ENCODE measurements at regions not wholly inside any gene's neighbourhood (a gene's known extent, or its start where the extent isn't known, plus 50 kb on each side); places are given as distances from the start of the nearest gene placed in this dataset.

DNA sequence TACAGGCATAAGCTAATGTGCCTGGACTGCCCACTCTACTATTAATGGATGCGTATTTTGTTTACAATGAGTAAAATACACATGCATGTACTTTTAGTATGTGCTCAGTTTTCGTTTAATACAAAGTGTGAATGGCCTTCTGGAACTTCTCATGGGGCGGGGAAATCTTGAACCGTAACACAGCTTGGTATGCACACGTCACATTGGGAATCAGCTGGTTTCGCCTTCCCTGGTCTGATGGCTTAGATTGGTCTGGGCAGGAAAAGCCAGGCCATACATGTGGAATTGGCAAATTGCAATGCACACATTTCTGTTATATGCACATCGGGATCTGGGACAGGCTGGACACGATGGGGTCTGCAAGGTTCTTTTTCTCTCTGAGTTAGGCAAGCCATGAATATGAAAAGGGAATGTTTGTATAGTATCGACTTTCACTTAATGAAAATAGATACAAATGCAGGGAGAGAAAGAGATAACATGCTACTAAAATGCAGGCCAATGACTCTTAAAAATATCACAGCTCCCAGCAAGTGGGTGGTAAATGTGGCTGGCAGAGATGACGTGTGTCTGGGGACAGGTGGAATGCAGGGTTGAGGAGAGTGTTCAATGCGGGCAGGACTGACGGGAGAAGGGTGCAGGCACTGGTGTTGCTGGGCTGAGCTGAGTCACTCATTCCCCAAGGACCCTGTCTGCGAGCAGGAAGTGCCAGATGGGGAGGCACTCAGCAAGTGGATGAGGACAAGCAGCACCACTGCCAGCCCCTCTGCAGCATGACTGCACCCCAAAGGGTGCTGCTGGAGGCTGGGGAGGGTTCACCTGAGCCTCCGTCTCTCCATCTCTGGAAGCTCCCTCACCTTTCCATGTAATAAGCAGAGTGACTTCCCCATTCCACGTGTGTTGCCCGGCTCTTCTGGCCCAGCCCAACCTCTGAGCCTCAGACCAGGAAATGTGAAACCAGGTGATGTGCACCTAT lies 204.0 kb upstream of the GPR12 start:
- ATAC-seq, result no peak
- peaks cover 31% of the 10 kb centered on the region for H3K27me3 Mint-ChIP-seq
- no peak overlapping the region for H3K4me3 Mint-ChIP-seq
- H3K4me1 Mint-ChIP-seq, result peaks cover 7% of the 10 kb centered on the region
- H3K9me3 Mint-ChIP-seq, result no peaks in the 10 kb centered on the region
- no peak overlapping the region for H3K27ac Mint-ChIP-seq
- H3K36me3 Mint-ChIP-seq, result no peaks in the 10 kb centered on the region

DNA sequence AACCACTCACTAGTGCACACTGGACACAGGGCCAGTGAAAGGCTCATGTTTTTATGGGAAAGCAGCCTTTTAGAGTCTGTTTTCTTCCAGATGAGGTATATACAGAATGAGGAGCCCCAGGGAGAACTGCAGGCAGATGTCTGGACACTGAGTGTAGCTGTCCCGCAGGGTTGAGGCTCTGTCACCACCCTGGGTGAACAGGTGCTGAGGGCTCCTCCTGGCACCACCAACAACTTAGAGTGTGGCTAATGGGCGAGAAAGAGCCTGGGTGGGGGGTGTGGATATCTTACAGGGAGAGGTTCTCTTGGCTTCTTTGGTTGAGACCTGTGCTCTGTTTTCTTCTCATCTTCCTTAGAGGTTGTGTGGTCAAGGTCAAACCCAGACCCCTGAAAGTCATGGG lies 202.1 kb upstream of the GPR12 start:
- Mint-ChIP-seq H3K4me1 (peaks cover 7% of the 10 kb centered on the region), H3K36me3 (no peaks in the 10 kb centered on the region), H3K27me3 (peaks cover 25% of the 10 kb centered on the region), H3K9me3 (no peaks in the 10 kb centered on the region), H3K27ac (no peak overlapping the region), H3K4me3 (no peak overlapping the region)
- ATAC-seq, result no peak

DNA sequence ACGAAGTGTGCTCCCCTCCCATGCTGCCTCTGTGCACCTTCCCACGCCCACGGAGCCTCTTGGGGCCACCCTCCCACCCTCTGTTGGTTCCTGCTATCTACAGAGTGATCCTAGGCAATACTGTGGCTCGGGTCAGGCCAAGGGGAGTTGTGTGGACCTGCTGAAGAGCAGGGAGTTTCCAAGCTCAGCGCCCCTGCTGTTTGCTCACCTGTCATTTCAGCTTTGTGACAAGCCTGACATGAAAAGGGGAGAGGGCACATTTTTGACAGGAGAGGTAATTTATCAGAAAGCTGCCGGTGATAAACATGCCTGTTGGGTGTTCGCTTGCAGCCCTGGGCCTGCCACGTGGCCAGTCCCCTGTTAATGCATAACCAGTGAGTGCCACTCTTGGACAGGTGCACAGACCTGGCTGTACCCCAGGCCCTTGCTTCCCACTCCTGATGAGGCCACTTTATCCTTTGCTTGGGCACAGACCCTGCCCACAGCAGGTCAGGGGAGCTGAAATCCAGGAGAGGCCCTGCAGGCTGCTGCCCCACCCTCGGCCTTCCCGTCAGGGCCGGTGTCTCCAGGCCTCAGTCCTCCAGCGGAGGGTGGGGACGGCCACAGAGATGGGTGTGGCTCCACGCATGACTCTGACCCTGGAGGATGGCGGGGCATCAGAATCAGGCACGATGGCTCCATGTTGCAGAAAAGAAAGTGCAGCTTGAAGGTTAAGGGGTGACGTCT lies 201.5 kb upstream of the GPR12 start:
- ATAC-seq, result no peak
- H3K27ac Mint-ChIP-seq, result no peak overlapping the region
- H3K9me3 Mint-ChIP-seq, result no peaks in the 10 kb centered on the region
- no peaks in the 10 kb centered on the region for H3K36me3 Mint-ChIP-seq
- no peak overlapping the region for H3K4me3 Mint-ChIP-seq
- peaks cover 7% of the 10 kb centered on the region for H3K4me1 Mint-ChIP-seq
- peaks cover 21% of the 10 kb centered on the region for H3K27me3 Mint-ChIP-seq

DNA sequence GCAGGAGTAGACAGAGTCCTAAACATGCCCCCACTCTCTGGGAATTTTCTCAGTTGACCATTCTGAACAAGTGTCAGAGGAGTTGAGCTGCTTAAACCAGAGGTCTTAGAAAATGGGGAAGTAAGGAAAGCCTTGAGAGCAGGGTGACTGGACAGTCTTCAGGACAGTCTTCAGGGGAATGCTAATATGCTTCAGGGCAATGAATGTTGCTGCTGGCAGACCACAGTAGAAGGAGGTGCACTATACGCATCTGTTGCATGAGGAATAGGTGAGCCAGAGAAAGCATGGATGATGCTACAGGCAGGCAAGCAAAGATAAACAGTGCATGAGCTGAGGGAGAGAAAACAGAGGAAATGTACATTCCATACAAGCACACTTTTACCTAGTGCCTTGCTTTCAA lies 196.6 kb upstream of the GPR12 start:
- H3K36me3 Mint-ChIP-seq, result no peaks in the 10 kb centered on the region
- no peaks in the 10 kb centered on the region for H3K9me3 Mint-ChIP-seq
- no peak for ATAC-seq
- no peak overlapping the region for H3K27ac Mint-ChIP-seq
- no peak overlapping the region for H3K4me3 Mint-ChIP-seq
- peaks cover 33% of the 10 kb centered on the region for H3K27me3 Mint-ChIP-seq
- no peaks in the 10 kb centered on the region for H3K4me1 Mint-ChIP-seq

DNA sequence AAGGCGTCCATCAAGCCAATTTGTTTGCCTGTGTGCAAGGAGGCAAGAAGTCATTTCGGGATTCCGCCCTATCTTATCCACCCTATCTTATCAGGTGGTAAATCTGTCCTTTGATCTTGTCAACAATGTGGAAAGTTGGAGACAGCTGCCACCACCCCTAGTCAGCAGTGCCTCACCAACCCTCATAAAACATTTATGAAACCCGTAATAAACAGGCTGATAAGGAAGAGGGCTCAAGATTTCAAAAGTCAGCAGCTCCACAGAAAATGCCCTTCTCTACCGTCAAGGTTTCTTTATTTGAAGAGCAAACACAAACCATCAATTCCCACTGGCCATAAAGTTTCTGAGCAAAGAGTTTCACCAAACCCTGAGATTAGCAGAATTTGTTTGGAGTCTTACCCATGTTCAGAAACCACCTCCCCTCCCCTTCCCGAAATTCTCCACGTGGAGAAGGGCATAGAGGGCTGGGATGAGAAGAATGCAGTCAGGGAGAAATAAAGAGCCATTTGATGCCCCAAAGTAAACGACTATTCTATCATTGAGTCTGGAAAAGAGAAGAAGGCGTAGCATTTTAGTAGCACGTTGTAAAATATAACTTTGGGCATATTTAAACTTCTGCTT lies 196.0 kb upstream of the GPR12 start:
- Mint-ChIP-seq H3K36me3 (no peaks in the 10 kb centered on the region), H3K27me3 (peaks cover 27% of the 10 kb centered on the region), H3K27ac (no peak overlapping the region), H3K4me1 (no peaks in the 10 kb centered on the region), H3K4me3 (no peak overlapping the region), H3K9me3 (no peaks in the 10 kb centered on the region)
- no peak for ATAC-seq

DNA sequence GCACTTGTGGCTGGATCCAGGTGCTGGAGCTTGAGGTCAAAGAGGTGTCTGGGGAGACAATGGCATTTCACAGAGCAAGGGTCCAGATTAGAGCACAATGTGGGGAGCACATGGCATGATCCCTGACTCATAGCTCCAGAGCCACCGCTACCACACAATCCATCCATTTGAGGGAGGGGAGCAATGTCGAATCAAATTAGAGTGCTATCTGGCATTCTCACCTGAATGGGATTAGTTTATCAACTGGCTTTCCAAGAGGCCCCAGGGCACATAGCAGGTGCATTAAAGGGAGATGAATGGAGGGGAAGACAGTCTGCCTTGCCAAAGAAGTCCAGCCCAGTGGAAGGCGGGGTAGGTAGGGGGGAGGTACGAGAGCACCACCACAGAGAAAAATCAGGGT lies 194.4 kb upstream of the GPR12 start:
- Mint-ChIP-seq H3K36me3 (no peaks in the 10 kb centered on the region), H3K4me3 (no peak overlapping the region), H3K4me1 (no peaks in the 10 kb centered on the region), H3K27me3 (peaks cover 13% of the 10 kb centered on the region), H3K9me3 (no peaks in the 10 kb centered on the region), H3K27ac (no peak overlapping the region)
- ATAC-seq, result no peak

DNA sequence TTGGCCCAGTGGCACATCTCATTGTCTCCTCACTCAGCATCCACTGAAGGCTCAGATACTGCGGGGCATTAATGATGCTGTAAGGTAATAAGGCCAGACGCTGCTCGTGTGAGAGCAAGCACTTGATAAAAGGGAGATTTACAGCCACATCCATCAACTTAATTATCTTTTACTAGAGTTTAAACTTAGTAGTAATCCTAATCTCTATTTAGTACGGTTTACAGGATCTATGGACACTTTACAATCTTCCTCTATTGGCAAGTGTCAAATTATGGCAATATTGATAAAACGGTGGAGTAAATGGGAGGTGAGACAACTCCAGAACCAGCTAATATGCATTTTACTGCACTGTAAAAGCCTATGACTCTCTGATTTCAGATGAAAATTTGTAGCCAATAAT lies 192.7 kb upstream of the GPR12 start:
- Mint-ChIP-seq H3K27me3 (peaks cover 13% of the 10 kb centered on the region), H3K36me3 (no peaks in the 10 kb centered on the region), H3K4me3 (no peak overlapping the region), H3K27ac (no peak overlapping the region), H3K4me1 (no peaks in the 10 kb centered on the region), H3K9me3 (no peaks in the 10 kb centered on the region)
- ATAC-seq, result no peak

DNA sequence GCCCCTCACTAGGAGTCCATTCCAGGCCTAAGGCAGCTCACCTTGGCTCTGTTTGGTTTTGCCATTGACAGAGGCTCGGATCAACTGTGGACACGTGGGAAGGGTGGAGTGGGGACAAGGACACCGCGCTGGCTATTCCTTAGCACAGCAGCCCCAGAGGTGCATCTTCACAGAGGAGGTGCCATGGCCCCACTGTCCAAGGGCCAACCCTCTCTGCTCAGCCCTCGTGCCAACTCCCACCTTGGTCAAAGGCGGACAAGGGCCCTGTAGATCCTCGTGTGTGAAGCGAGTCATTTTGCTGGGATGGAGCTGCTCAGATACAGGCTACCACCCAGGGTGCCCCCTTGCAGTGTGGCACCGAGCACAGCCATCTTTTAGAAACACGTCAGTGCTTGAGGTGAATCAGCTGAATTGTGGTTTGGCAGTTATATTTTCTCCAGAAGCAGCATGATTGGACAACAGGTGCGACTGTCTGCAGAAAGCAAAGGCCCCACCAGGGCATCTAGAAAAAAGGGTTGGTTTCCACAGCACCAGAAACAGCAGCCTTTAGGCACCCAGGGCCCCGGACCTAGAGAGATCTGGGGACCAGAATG lies 192.1 kb upstream of the GPR12 start:
- Mint-ChIP-seq H3K27me3 (peaks cover 13% of the 10 kb centered on the region), H3K9me3 (no peaks in the 10 kb centered on the region), H3K36me3 (no peaks in the 10 kb centered on the region), H3K4me1 (no peaks in the 10 kb centered on the region), H3K27ac (no peak overlapping the region), H3K4me3 (no peak overlapping the region)
- peak; percentile 34 for ATAC-seq

DNA sequence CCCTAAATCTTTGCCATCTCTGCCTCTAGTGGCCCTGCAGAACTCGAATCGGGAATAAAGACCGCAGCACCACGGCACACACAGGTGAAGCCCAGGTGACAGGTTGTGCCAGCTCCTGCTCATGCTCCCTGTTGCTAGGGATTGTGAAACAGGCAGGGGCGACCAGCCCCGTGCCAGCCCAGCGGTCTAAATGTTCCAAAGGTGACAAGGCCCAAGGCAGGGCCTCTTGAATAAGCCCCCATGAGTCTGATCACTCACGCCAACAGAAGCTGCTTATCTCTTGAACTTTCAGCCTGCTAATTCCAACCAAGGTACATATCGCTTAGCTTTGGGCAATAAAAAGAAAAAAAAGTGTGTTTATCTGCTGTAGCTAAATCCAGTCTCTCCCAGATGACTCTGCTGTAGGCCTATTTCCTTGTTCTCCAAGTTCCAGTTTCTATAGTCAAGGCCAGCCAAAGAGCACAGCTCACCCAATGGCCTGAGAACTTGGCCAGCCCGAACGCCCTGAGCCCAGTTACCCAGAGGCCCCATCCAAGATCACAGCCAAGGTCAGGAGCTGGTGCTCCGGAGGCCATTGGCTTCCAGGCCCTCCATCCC lies 191.1 kb upstream of the GPR12 start:
- Mint-ChIP-seq H3K9me3 (no peaks in the 10 kb centered on the region), H3K27ac (no peak overlapping the region), H3K36me3 (no peaks in the 10 kb centered on the region), H3K27me3 (peaks cover 13% of the 10 kb centered on the region), H3K4me1 (no peaks in the 10 kb centered on the region), H3K4me3 (no peak overlapping the region)
- no peak for ATAC-seq

DNA sequence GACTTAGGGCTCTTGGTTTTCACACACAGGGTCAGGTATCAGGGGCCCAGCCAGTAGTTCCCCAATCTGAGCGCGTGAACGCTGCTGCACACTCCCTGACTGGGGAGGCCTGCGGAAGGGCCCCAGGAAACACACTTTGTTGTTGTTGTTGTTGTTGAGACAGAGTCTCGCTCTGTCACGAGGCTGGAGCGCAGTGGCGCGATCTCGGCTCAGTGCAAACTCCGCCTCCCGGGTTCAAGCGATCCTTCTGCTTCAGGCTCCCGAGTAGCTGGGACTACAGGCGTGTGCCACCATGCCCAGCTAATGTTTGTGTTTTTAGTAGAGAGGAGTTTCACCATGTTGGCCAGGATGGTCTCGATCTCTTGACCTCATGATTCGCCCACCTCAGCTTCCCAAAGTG lies 190.4 kb upstream of the GPR12 start:
- no peaks in the 10 kb centered on the region for H3K36me3 Mint-ChIP-seq
- no peak overlapping the region for H3K27ac Mint-ChIP-seq
- no peaks in the 10 kb centered on the region for H3K4me1 Mint-ChIP-seq
- peaks cover 13% of the 10 kb centered on the region for H3K27me3 Mint-ChIP-seq
- no peak for ATAC-seq
- no peak overlapping the region for H3K4me3 Mint-ChIP-seq
- H3K9me3 Mint-ChIP-seq, result no peaks in the 10 kb centered on the region

DNA sequence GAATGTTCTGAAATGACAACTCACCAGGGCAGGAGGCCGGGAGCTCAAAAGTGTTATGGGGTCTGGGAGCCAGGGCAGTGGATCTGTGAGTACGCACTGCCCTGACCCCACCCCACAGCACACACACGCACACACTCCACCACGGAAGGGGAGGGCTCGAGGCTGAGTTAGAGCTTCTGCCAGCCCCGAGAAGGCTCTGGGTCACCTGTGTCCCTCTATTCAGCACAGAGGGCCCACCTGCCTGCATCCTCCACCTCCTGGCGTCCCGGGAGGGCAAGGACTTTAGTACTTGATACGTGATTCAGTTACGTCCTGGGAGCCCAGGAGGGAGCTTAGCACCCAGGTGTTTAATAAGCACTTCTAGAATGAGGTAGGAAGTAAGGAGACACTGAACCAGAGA lies 190.0 kb upstream of the GPR12 start:
- Mint-ChIP-seq H3K36me3 (no peaks in the 10 kb centered on the region), H3K27me3 (peaks cover 13% of the 10 kb centered on the region), H3K9me3 (no peaks in the 10 kb centered on the region), H3K27ac (no peak overlapping the region), H3K4me1 (no peaks in the 10 kb centered on the region), H3K4me3 (no peak overlapping the region)
- ATAC-seq, result no peak

DNA sequence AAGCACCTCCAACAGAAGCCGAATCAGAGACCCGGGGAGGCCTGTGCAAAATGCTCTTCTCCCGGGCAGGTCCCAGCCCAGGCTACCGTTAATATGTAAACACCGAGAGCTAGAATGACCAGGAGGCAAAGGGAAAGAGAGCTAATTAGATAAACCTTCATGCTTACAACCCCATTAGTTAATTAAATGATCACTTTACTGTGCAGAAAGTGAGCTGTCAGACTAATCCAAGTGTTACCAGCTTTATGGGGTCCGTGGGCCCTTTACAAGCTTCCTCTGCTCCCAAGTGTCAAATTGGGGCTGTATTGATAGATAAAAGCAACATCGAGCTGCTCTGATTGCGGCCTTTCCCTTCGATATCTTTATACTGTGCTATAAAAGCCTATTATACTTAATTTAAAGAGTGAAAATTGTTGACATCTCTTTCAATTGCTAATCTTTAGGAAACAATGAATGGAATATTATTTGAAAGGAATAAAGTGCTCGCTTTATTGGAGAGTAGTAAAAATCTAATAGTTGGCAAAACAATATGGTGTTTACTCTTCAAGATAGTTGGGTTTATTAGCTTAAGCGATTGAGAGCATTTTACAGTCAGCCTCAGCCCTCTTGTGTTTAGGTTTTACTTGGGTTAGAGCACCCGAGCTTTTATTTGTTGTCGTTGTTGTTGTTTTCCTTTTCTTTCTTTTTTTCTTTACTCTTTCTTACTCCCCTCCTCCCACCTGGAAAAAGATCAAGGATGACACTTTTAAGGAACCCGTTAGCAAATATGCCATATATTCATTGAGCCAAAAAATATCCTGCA lies 189.3 kb upstream of the GPR12 start:
- H3K27me3 Mint-ChIP-seq, result peaks cover 7% of the 10 kb centered on the region

DNA sequence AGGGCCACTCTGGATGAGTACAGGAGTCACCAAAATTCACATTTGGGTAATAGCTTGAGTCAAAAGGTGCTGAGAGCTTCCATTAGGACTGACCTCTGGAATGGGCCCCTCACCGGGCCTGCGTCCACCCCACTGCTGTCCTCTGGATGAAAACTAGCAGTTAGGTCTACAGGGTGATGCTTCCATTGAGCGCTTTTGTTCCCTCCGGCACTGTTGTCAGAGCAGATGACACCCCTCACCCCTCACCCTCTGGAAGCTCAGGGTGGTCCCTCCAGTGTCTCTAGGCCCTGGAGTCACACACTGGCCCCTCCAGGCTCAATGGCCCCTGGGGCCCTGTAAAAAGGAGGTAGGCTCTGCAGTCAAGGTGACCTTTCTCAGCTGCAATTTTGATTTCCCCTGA lies 187.8 kb upstream of the GPR12 start:
- Mint-ChIP-seq H3K36me3 (no peaks in the 10 kb centered on the region), H3K27ac (no peak overlapping the region), H3K4me3 (no peak overlapping the region), H3K27me3 (no peaks in the 10 kb centered on the region), H3K9me3 (no peaks in the 10 kb centered on the region), H3K4me1 (no peaks in the 10 kb centered on the region)
- ATAC-seq, result no peak

More for the DNA sequence above, 189.3 kb upstream of the GPR12 start:
- Mint-ChIP-seq H3K27ac (no peak overlapping the region), H3K9me3 (no peaks in the 10 kb centered on the region), H3K4me3 (no peak overlapping the region), H3K36me3 (no peaks in the 10 kb centered on the region), H3K4me1 (no peaks in the 10 kb centered on the region)
- no peak for ATAC-seq

DNA sequence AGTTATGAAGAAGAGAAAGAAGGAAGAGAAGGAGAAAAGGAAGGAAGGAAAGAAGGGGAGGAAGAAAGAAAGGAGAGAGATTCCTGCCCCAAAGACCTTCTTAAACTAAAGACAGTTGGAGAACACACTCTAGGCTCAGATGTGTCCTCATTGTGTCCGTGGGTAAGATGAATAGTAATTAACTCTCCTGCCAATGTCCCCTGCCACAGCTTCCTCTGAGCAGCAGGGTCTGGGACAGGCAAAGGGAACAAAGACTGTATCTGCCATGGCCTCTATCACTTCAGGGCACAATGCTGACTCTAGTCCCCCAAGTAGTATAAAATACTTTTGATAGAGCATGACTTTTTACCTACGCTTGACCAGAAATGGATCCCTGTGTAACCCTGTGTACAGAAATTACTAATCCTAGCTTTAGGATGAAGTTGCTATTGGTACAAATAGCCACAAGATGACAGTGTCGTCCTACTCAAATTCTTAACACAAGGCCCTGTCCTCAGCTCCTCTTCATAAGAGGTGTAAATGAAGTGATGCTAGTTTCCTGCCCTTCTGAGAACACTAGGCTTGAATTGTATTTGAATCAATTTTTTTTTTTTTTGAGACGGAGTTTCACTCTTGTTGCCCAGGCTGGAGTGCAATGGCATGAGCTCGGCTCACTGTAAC lies 186.2 kb upstream of the GPR12 start:
- no peaks in the 10 kb centered on the region for H3K9me3 Mint-ChIP-seq
- peak; percentile 68 for ATAC-seq
- no peak overlapping the region for H3K27ac Mint-ChIP-seq
- no peaks in the 10 kb centered on the region for H3K27me3 Mint-ChIP-seq
- H3K36me3 Mint-ChIP-seq, result no peaks in the 10 kb centered on the region
- no peaks in the 10 kb centered on the region for H3K4me1 Mint-ChIP-seq
- H3K4me3 Mint-ChIP-seq, result no peak overlapping the region

Data from stimulated activated memory B cell treated with anti-CD40 and anti-IgM and Interleukin-4, amounts not matched to agents 10 μg/mL and 1 μg/mL and 100 μg/mL, for 72 hours (primary cell).